GM13977 (cell line): ENCODE measurements at regions not wholly inside any gene's neighbourhood (a gene's known extent, or its start where the extent isn't known, plus 50 kb on each side); places are given as distances from the start of the nearest gene placed in this dataset.

Experiments used
- DNase-seq: peaks from one replicate; pipeline ENCODE4 v3.0.0; 2012; ENCODE audit warnings: low spot score
- in situ Hi-C: fragments of 300-500 bp; cut with MboI; formaldehyde crosslinking; loops from one replicate; pipeline ENCODE4 v1.12.0; 2022; ENCODE audit warnings: low sequenced_read_pairs, low pct_unique_long_range_greater_than_20kb, mixed read lengths, inconsistent platforms; ENCODE audit not compliant: unreplicated experiment
- TF ChIP-seq, protein P1 (sequence below): IDR thresholded peaks from 2 replicates; pipeline ENCODE4 v1.5.1; 2012; ENCODE audit warnings: mild to moderate bottlenecking, control low read depth; ENCODE audit not compliant: insufficient read depth; ENCODE audit errors: extremely low read depth, missing control alignments

GRCh38 chr2:12432985-12433625 lies 283.6 kb upstream of the TRIB2 start:
- in situ Hi-C loops: no loop called here
- TF ChIP-seq, protein P1, sequence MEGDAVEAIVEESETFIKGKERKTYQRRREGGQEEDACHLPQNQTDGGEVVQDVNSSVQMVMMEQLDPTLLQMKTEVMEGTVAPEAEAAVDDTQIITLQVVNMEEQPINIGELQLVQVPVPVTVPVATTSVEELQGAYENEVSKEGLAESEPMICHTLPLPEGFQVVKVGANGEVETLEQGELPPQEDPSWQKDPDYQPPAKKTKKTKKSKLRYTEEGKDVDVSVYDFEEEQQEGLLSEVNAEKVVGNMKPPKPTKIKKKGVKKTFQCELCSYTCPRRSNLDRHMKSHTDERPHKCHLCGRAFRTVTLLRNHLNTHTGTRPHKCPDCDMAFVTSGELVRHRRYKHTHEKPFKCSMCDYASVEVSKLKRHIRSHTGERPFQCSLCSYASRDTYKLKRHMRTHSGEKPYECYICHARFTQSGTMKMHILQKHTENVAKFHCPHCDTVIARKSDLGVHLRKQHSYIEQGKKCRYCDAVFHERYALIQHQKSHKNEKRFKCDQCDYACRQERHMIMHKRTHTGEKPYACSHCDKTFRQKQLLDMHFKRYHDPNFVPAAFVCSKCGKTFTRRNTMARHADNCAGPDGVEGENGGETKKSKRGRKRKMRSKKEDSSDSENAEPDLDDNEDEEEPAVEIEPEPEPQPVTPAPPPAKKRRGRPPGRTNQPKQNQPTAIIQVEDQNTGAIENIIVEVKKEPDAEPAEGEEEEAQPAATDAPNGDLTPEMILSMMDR: no peak
- DNase-seq: no peak

GRCh38 chr2:12433626-12433990 lies 283.1 kb upstream of the TRIB2 start:
- DNase-seq: no peak
- TF ChIP-seq, protein P1: peak; percentile 28
- in situ Hi-C loops: no loop called here

- in situ Hi-C loops: no loop called here
- TF ChIP-seq, protein P1: no peak
- DNase-seq: no peak
Measured at GRCh38 chr2:12434630-12435098, 282.1 kb upstream of the TRIB2 start.

DNA sequence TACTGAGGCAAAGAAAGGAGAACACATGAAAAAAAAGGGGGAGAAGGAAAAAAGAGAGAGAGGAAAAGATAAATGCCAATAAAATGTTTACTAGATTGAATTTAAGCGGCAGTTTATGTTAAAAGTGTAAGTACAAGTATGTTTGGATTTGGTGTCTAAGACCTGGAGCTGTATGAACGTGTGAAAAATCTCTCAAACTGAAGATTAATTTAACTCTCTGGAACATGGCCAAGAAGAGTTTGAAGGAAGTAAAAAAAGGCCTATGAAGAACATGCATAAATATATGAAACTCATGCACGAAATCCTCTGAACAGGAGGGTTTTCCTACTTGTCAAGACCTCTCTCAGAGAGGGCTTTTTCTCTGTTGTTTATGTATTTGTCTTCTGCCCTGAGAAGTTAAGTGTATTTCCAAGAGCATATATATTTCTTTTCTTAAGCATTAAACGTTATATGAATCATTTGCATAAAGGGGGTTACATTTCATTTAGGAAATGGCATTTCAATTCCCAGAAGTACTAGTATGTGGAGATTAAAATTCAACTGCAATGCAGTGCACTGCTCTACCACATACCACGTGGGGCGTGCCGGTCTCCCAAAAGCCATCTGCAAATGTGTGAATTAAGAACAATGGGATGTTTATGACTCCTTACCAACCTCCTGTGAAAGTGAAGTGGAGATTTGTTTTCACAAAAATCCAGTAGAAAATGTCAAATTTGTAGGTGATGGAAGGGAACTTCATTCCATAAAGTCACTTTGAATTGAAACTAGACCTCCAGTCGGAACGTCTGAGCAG lies 281.1 kb upstream of the TRIB2 start:
- in situ Hi-C loops: no loop called here
- DNase-seq: no peak
- TF ChIP-seq, protein P1: no peak

GRCh38 chr2:12436483-12436882 lies 280.3 kb upstream of the TRIB2 start:
- TF ChIP-seq, protein P1: no peak
- in situ Hi-C loops: no loop called here
- DNase-seq: no peak

- in situ Hi-C loops: no loop called here
- TF ChIP-seq, protein P1: no peak
- DNase-seq: no peak
Measured at GRCh38 chr2:12436935-12437561, 279.7 kb upstream of the TRIB2 start.
